ENCODE measurements at regions not wholly inside any gene's neighbourhood (a gene's known extent, or its start where the extent isn't known, plus 50 kb on each side); places are given as distances from the start of the nearest gene placed in this dataset.

DNA sequence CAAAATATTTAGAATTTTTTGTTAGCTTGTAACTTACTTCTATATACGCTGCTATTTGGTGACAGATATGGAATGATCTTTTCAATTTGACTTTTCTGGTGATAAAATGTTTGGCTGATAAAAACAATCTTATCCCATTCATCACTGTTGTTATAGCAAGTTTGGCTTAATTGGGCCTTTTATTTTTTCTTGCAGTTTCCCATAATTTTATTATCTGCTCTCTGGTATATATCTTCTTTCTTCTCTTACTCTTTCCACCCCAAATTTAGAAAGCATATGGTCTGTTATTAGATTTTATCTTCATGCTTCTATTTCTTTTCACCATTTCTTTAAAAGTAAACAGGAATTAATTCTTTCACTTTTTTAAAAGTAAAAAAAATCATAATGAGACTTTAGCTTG is 474.4 kb downstream of the TLE1 start:
- Histone ChIP-seq H3K27me3 (no peaks in the 10 kb centered on the region), H3K27ac (no peak overlapping the region), H3K36me3 (no peaks in the 10 kb centered on the region), H3K9me3 (no peaks in the 10 kb centered on the region), H3K4me1 (ENCODE audit: insufficient read depth) (no peaks in the 10 kb centered on the region), H3K4me3 (no peak overlapping the region)
- intact Hi-C loops (cut with DNase I) = no loop called here
- 90 to 96% (median 96%) methylated on average over 1 of the region's 1 CpG for WGBS, 3 donors
- TF ChIP-seq EP300 (IDR thresholded peaks at IDR 0.05) (no peak), POLR2A (IDR thresholded peaks at IDR 0.05) (no peak), CTCF (IDR thresholded peaks at IDR 0.05) (no peak)
- DNase-seq = no peak

DNA sequence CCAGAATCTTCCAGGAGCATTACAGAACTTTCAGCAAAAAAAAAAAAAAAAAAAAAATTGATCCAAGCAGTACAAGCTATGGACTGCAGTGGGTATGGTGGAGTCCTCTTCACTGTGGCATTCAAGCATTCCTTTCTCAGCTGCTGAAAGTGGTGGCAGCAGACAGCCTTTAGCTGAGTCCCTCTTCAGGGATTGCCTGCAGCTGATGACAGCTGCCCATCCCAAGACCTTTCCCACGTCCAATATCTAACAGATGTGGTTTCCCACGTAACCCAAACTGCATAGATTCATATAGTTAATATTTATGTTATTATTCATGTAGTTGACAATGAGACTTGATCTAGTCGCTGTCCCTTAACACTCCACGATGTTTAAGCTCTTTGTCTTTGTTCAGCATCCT is 475.9 kb downstream of the TLE1 start:
- Histone ChIP-seq H3K9me3 (no peaks in the 10 kb centered on the region), H3K36me3 (no peaks in the 10 kb centered on the region), H3K4me3 (no peak overlapping the region), H3K4me1 (ENCODE audit: insufficient read depth) (no peaks in the 10 kb centered on the region), H3K27me3 (no peaks in the 10 kb centered on the region), H3K27ac (no peak overlapping the region)
- WGBS, 3 donors = 91 to 95% (median 94%) methylated on average over 4 of the region's 4 CpGs
- TF ChIP-seq EP300 (IDR thresholded peaks at IDR 0.05) = no peak
- TF ChIP-seq POLR2A (IDR thresholded peaks at IDR 0.05) = no peak
- TF ChIP-seq CTCF (IDR thresholded peaks at IDR 0.05) = no peak
- no peak for DNase-seq
- intact Hi-C loops (cut with DNase I) = no loop called here

DNA sequence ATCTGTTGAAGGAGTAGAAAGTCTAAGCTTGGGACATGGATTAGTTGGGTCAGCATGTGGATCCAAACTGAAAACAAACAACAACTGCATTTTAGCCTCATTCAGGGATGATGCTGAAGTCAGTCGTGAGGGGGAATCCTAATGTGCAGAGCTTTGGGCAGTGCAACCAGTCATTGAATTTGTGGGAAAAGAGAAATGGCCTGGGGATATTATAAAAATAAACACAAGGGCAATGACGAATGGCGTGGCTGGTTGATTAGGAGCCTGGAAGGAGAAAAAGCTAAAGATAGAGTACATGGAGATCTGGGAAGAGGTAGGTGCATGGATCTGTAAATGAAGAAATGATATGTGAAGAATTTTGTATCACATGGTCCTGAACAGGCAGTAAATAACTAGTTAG is 477.6 kb downstream of the TLE1 start:
- TF ChIP-seq EP300 (IDR thresholded peaks at IDR 0.05) (no peak), CTCF (IDR thresholded peaks at IDR 0.05) (no peak), POLR2A (IDR thresholded peaks at IDR 0.05) (no peak)
- Histone ChIP-seq H3K27me3 (no peaks in the 10 kb centered on the region), H3K4me1 (ENCODE audit: insufficient read depth) (no peaks in the 10 kb centered on the region), H3K4me3 (no peak overlapping the region), H3K27ac (no peak overlapping the region), H3K36me3 (no peaks in the 10 kb centered on the region), H3K9me3 (no peaks in the 10 kb centered on the region)
- 90 to 91% (median 91%) methylated on average over 3 of the region's 3 CpGs for WGBS, 3 donors
- DNase-seq = no peak
- intact Hi-C loops (cut with DNase I) = no loop called here

- DNase-seq = no peak
- H3K9me3 ChIP-seq = no peaks in the 10 kb centered on the region
- no peak for TF ChIP-seq CTCF (IDR thresholded peaks at IDR 0.05)
- TF ChIP-seq POLR2A (IDR thresholded peaks at IDR 0.05) = no peak
- no peak for TF ChIP-seq EP300 (IDR thresholded peaks at IDR 0.05)
- WGBS, 3 donors = 90 to 95% (median 90%) methylated on average over 4 of the region's 4 CpGs
- H3K36me3 ChIP-seq = no peaks in the 10 kb centered on the region
- intact Hi-C loops (cut with DNase I) = no loop called here
- no peaks in the 10 kb centered on the region for H3K4me1 ChIP-seq (ENCODE audit: insufficient read depth)
- no peaks in the 10 kb centered on the region for H3K27me3 ChIP-seq
- no peak overlapping the region for H3K4me3 ChIP-seq
- no peak overlapping the region for H3K27ac ChIP-seq
Observed at GRCh38 chr9:81207651-81208050, 481.7 kb downstream of the TLE1 start.

- H3K4me1 ChIP-seq (ENCODE audit: insufficient read depth) = no peaks in the 10 kb centered on the region
- no peak overlapping the region for H3K27ac ChIP-seq
- DNase-seq = no peak
- no peak overlapping the region for H3K4me3 ChIP-seq
- intact Hi-C loops (cut with DNase I) = no loop called here
- 93 to 96% (median 95%) methylated on average over 6 of the region's 6 CpGs for WGBS, 3 donors
- no peaks in the 10 kb centered on the region for H3K36me3 ChIP-seq
- no peaks in the 10 kb centered on the region for H3K27me3 ChIP-seq
- TF ChIP-seq POLR2A (IDR thresholded peaks at IDR 0.05) (no peak), CTCF (IDR thresholded peaks at IDR 0.05) (no peak), EP300 (IDR thresholded peaks at IDR 0.05) (no peak)
- H3K9me3 ChIP-seq = no peaks in the 10 kb centered on the region
Observed at GRCh38 chr9:81202292-81202691, 487.1 kb downstream of the TLE1 start.
